HG03103 (cell line): ENCODE measurements at regions not wholly inside any gene's neighbourhood (a gene's known extent, or its start where the extent isn't known, plus 50 kb on each side); places are given as distances from the start of the nearest gene placed in this dataset.
"Not testable (repeated sequence)": the region's sequence is repeated elsewhere in the genome, so short reads cannot be mapped to it uniquely, and the experiment has no call there.

ENCODE experiments used
- ATAC-seq: cut with Tn5 transposase; IDR thresholded peaks from one replicate; pipeline ENCODE4 v1.9.1; 2021; ENCODE audit warnings: low read depth; ENCODE audit not compliant: unreplicated experiment

GRCh38 chr14:22225516-22226140 lies 363.4 kb downstream of the DAD1 start:
- no peak for ATAC-seq

- ATAC-seq, result no peak
Observed at GRCh38 chr14:22221508-22221907, 367.5 kb downstream of the DAD1 start.

- no peak for ATAC-seq
Observed at GRCh38 chr14:22220427-22220826, 368.6 kb downstream of the DAD1 start.

- no peak for ATAC-seq
Observed at GRCh38 chr14:22218728-22219127, 370.3 kb downstream of the DAD1 start.

GRCh38 chr14:22213120-22213519 lies 375.9 kb downstream of the DAD1 start:
- no peak for ATAC-seq

GRCh38 chr14:22210906-22211305 lies 378.1 kb downstream of the DAD1 start:
- no peak for ATAC-seq

- ATAC-seq, result no peak
Observed at GRCh38 chr14:22210026-22210425, 379.0 kb downstream of the DAD1 start.

- no peak for ATAC-seq
Observed at GRCh38 chr14:22203036-22203435, 386.0 kb downstream of the DAD1 start.

GRCh38 chr14:22202313-22202712 lies 386.7 kb downstream of the DAD1 start:
- no peak for ATAC-seq

- ATAC-seq, result no peak
Observed at GRCh38 chr14:22200977-22201605, 387.9 kb downstream of the DAD1 start.

GRCh38 chr14:22200131-22200530 lies 388.9 kb downstream of the DAD1 start:
- not testable (repeated sequence) for ATAC-seq

GRCh38 chr14:22194664-22195063 lies 394.4 kb downstream of the DAD1 start:
- no peak for ATAC-seq

GRCh38 chr14:22190411-22191191 lies 398.4 kb downstream of the DAD1 start:
- ATAC-seq, result no peak

GRCh38 chr14:22189881-22190280 lies 399.1 kb downstream of the DAD1 start:
- ATAC-seq, result no peak

GRCh38 chr14:22188318-22188717 lies 400.7 kb downstream of the DAD1 start:
- no peak for ATAC-seq

- no peak for ATAC-seq
Observed at GRCh38 chr14:22185789-22186188, 403.2 kb downstream of the DAD1 start.

- no peak for ATAC-seq
Observed at GRCh38 chr14:22185191-22185590, 403.8 kb downstream of the DAD1 start.

GRCh38 chr14:22184830-22185168 lies 404.2 kb downstream of the DAD1 start:
- no peak for ATAC-seq

- no peak for ATAC-seq
Observed at GRCh38 chr14:22184157-22184829, 404.7 kb downstream of the DAD1 start.

- ATAC-seq, result no peak
Observed at GRCh38 chr14:22180045-22180444, 409.0 kb downstream of the DAD1 start.

GRCh38 chr14:22179190-22179589 lies 409.8 kb downstream of the DAD1 start:
- ATAC-seq, result no peak
